ENCODE measurements at regions not wholly inside any gene's neighbourhood (a gene's known extent, or its start where the extent isn't known, plus 50 kb on each side); places are given as distances from the start of the nearest gene placed in this dataset.

DNA sequence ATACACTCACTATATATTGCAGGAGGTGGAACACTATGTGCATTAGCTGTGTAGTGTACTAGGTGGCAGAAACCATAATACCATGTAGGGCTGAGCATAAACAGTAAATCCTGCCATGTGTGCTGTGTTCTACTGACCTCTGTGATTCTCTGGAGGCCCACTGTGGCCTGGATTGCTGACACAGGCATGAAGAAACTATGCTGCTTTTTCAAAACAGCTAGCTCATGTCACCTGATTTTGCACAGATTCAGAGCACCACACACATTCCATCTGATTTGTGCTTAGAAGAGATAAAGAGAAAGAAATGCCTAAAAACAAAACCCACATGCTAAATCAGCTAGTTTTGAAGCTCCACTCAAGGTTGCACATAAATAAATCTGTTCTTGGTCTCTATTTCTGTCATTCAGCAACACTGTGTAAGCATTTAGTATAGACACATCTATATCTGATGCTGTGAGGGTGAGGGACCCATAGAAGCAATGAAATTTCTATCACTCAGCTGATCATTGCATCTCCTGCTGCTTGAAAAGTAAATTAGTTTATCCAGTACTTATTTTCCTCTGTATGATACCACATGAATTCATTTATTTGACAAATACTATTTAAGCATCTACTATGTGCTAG, 1007.7 kb upstream of the SEMA6D start:
- TF ChIP-seq POLR2AphosphoS5 (IDR thresholded peaks at IDR 0.05; ENCODE audit: low read depth, low read length) = no peak
- no peak for TF ChIP-seq FOXP2 (optimal IDR thresholded peaks at IDR 0.05; ENCODE audit: borderline replicate concordance, extremely low read depth, extremely low read length, insufficient read depth)

- TF ChIP-seq POLR2AphosphoS5 (IDR thresholded peaks at IDR 0.05; ENCODE audit: low read depth, low read length) (no peak), TAF1 (IDR thresholded peaks at IDR 0.05; ENCODE audit: borderline replicate concordance, insufficient read depth, low read length) (no peak), SIN3A (IDR thresholded peaks at IDR 0.05; ENCODE audit: borderline replicate concordance, insufficient read depth, low read length) (no peak), FOXP2 (optimal IDR thresholded peaks at IDR 0.05; ENCODE audit: borderline replicate concordance, extremely low read depth, extremely low read length, insufficient read depth) (no peak)
- TF ChIP-seq, protein P1, sequence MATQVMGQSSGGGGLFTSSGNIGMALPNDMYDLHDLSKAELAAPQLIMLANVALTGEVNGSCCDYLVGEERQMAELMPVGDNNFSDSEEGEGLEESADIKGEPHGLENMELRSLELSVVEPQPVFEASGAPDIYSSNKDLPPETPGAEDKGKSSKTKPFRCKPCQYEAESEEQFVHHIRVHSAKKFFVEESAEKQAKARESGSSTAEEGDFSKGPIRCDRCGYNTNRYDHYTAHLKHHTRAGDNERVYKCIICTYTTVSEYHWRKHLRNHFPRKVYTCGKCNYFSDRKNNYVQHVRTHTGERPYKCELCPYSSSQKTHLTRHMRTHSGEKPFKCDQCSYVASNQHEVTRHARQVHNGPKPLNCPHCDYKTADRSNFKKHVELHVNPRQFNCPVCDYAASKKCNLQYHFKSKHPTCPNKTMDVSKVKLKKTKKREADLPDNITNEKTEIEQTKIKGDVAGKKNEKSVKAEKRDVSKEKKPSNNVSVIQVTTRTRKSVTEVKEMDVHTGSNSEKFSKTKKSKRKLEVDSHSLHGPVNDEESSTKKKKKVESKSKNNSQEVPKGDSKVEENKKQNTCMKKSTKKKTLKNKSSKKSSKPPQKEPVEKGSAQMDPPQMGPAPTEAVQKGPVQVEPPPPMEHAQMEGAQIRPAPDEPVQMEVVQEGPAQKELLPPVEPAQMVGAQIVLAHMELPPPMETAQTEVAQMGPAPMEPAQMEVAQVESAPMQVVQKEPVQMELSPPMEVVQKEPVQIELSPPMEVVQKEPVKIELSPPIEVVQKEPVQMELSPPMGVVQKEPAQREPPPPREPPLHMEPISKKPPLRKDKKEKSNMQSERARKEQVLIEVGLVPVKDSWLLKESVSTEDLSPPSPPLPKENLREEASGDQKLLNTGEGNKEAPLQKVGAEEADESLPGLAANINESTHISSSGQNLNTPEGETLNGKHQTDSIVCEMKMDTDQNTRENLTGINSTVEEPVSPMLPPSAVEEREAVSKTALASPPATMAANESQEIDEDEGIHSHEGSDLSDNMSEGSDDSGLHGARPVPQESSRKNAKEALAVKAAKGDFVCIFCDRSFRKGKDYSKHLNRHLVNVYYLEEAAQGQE (IDR thresholded peaks at IDR 0.05; ENCODE audit: insufficient read depth in 1 of 2, low read depth in 2 of 2, low read length in 2 of 2) = no peak
These were observed 1006.8 kb upstream of the SEMA6D start for GRCh38 chr15:46710401-46710960.

- TF ChIP-seq, protein P1 (IDR thresholded peaks at IDR 0.05; ENCODE audit: insufficient read depth in 1 of 2, low read depth in 2 of 2, low read length in 2 of 2) = no peak
- no peak for TF ChIP-seq POLR2AphosphoS5 (IDR thresholded peaks at IDR 0.05; ENCODE audit: low read depth, low read length)
- TF ChIP-seq SIN3A (IDR thresholded peaks at IDR 0.05; ENCODE audit: borderline replicate concordance, insufficient read depth, low read length) = no peak
- TF ChIP-seq TAF1 (IDR thresholded peaks at IDR 0.05; ENCODE audit: borderline replicate concordance, insufficient read depth, low read length) = no peak
- no peak for TF ChIP-seq FOXP2 (optimal IDR thresholded peaks at IDR 0.05; ENCODE audit: borderline replicate concordance, extremely low read depth, extremely low read length, insufficient read depth)
These were observed 1004.3 kb upstream of the SEMA6D start for GRCh38 chr15:46713045-46713444.

- TF ChIP-seq FOXP2 (optimal IDR thresholded peaks at IDR 0.05; ENCODE audit: borderline replicate concordance, extremely low read depth, extremely low read length, insufficient read depth) (no peak), SIN3A (IDR thresholded peaks at IDR 0.05; ENCODE audit: borderline replicate concordance, insufficient read depth, low read length) (no peak), POLR2AphosphoS5 (IDR thresholded peaks at IDR 0.05; ENCODE audit: low read depth, low read length) (no peak)
- TF ChIP-seq, protein P1 (IDR thresholded peaks at IDR 0.05; ENCODE audit: insufficient read depth in 1 of 2, low read depth in 2 of 2, low read length in 2 of 2) = no peak
These were observed 1002.4 kb upstream of the SEMA6D start for GRCh38 chr15:46714950-46715349.

DNA sequence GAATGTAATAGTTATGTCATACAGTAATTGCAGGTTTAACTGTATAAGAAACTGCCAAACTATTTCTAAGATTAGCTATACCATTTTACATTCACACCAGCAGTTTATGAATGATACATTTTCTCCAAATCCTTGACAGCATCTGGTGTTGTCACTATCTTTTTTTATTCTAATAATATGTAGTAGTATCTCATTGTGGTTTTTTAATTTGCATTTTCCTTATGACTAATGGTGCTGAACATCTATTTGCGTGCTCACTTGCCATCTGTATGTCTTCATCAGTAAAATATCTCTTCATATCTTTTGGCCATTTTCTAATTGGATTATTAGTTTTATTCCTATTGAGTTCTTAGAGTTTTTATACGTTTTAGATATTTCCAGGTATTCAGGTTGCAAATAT, 994.0 kb upstream of the SEMA6D start:
- TF ChIP-seq FOXP2 (optimal IDR thresholded peaks at IDR 0.05; ENCODE audit: borderline replicate concordance, extremely low read depth, extremely low read length, insufficient read depth) (no peak), POLR2AphosphoS5 (IDR thresholded peaks at IDR 0.05; ENCODE audit: low read depth, low read length) (no peak), SIN3A (IDR thresholded peaks at IDR 0.05; ENCODE audit: borderline replicate concordance, insufficient read depth, low read length) (no peak)
- TF ChIP-seq, protein P1 (IDR thresholded peaks at IDR 0.05; ENCODE audit: insufficient read depth in 1 of 2, low read depth in 2 of 2, low read length in 2 of 2) = no peak
